ENCODE measurements at regions not wholly inside any gene's neighbourhood (a gene's known extent, or its start where the extent isn't known, plus 50 kb on each side); places are given as distances from the start of the nearest gene placed in this dataset.

- TF ChIP-seq CREB5 (CRISPR knock-in tag; IDR thresholded peaks at IDR 0.05), result no peak
- no peak for TF ChIP-seq LEF1 (IDR thresholded peaks at IDR 0.05)
- no peak for TF ChIP-seq MTA1 (IDR thresholded peaks at IDR 0.05; ENCODE audit: borderline replicate concordance)
Measured at GRCh38 chr13:95381212-95381527, 79.9 kb upstream of the ABCC4 start (continued).

- Histone ChIP-seq H3K36me3 (ENCODE audit: control insufficient read depth, insufficient read depth, low read length) (no peaks in the 10 kb centered on the region), H3K79me2 (ENCODE audit: control insufficient read depth, insufficient read depth, low read length) (no peaks in the 10 kb centered on the region), H3K4me2 (ENCODE audit: insufficient read depth, low read length) (no peak overlapping the region), H3K9ac (ENCODE audit: insufficient read depth in 1 of 2, low read depth in 2 of 2, low read length in 2 of 2) (no peak overlapping the region), H3K27ac (ENCODE audit: extremely low read depth, low read depth, low read length) (no peak overlapping the region), H3K27me3 (ENCODE audit: control insufficient read depth in 2 of 2, insufficient read depth in 2 of 2, low read length in 2 of 2) (no peaks in the 10 kb centered on the region), H3K9me3 (replicated peaks; ENCODE audit: control insufficient read depth, insufficient read depth, low read depth, low read length) (no peaks in the 10 kb centered on the region), H3K9me1 (ENCODE audit: control insufficient read depth, insufficient read depth, low read length) (no peaks in the 10 kb centered on the region), H3K4me1 (replicated peaks in 1 of 2; ENCODE audit: control insufficient read depth in 2 of 2, insufficient read depth in 2 of 2, low read length in 2 of 2) (peaks cover 0 to 13% of the 10 kb centered on the region in 2 experiments; a peak in 3 of 5 replicates), H3K4me3 (no peak overlapping the region), H4K20me1 (replicated peaks; ENCODE audit: control insufficient read depth, insufficient read depth, low read length) (no peaks in the 10 kb centered on the region), H2AFZ (ENCODE audit: low read depth, low read length) (no peak overlapping the region)
- no peak for ATAC-seq
- intact Hi-C loops (cut with micrococcal nuclease), result no loop called here
- DNase-seq (ENCODE audit: extremely low read depth in 1 of 4, low spot score in 3 of 4), result no peak
- POLR2A ChIA-PET, result no interaction called here
- CTCF ChIA-PET (ENCODE audit: low intra/inter-chr PET ratio), result interaction anchor here (0.7 kb wide), 1 partner anchor 42 kb away, joined by 3 read pairs; no protein-coding TSS in a partner anchor
- WGBS (ENCODE audit: insufficient coverage, low coverage, missing lambda C conversion rate), result 38% methylated on average over 1 of the region's 2 CpGs
- TF ChIP-seq ARID1B (IDR thresholded peaks at IDR 0.05) (no peak), SIN3B (IDR thresholded peaks at IDR 0.05; ENCODE audit: low read depth) (no peak), CEBPG (CRISPR knock-in tag; IDR thresholded peaks at IDR 0.05) (no peak), CEBPG (tag; conservative IDR thresholded peaks at IDR 0.05 in 1 of 2, IDR thresholded peaks at IDR 0.05 in 1 of 2) (0 out of 4 replicates have a peak, but pooled peaks of 1 of the 2 experiments have one; percentile 21), TRIM28 (IDR thresholded peaks at IDR 0.05) (no peak), NBN (IDR thresholded peaks at IDR 0.05; ENCODE audit: low read depth) (no peak)
- FAIRE-seq, result no peak
- in situ Hi-C loops (cut with MboI), result no loop called here
- no TSS peak for BruUV-seq (replicated peaks)
Measured at GRCh38 chr13:95382411-95382810, 81.2 kb upstream of the ABCC4 start.
